ENCODE measurements at regions not wholly inside any gene's neighbourhood (a gene's known extent, or its start where the extent isn't known, plus 50 kb on each side); places are given as distances from the start of the nearest gene placed in this dataset.

- Histone ChIP-seq H3K4me1 (ENCODE audit: control insufficient read depth in 4 of 4, insufficient read depth in 4 of 4, low read length in 3 of 4) (no peaks in the 10 kb centered on the region), H3K9ac (ENCODE audit: low read depth in 1 of 2, low read length in 2 of 2) (no peak overlapping the region), H3K27ac (ENCODE audit: low read depth in 1 of 2, low read length in 2 of 2) (no peak overlapping the region), H3K27me3 (ENCODE audit: control insufficient read depth in 4 of 4, insufficient read depth in 4 of 4, low read length in 3 of 4) (no peaks in the 10 kb centered on the region), H3K9me3 (ENCODE audit: control insufficient read depth in 4 of 4, low read length in 3 of 4) (peaks cover 0 to 2% (median 0%) of the 10 kb centered on the region in 4 donors), H3K4me3 (ENCODE audit: low read depth in 1 of 3, low read length in 3 of 3) (no peak overlapping the region), H3K36me3 (ENCODE audit: control insufficient read depth in 4 of 4, insufficient read depth in 3 of 4, low read depth in 1 of 4, low read length in 3 of 4) (no peaks in the 10 kb centered on the region)
- no peak for DNase-seq (ENCODE audit: low spot score)
- TF ChIP-seq MAX (IDR thresholded peaks at IDR 0.05) = no peak
- TF ChIP-seq CTCF (IDR thresholded peaks at IDR 0.05; ENCODE audit: low read depth, low read length, missing input control) = no peak
- TF ChIP-seq FOXA2 (IDR thresholded peaks at IDR 0.05) = no peak
- TF ChIP-seq ZBTB33 (IDR thresholded peaks at IDR 0.05) = no peak
- no peak for TF ChIP-seq RAD21 (IDR thresholded peaks at IDR 0.05)
- TF ChIP-seq SP1 (IDR thresholded peaks at IDR 0.05) = no peak
- TF ChIP-seq REST (IDR thresholded peaks at IDR 0.05) = no peak
- TF ChIP-seq NR2F2 (IDR thresholded peaks at IDR 0.05) = no peak
- no peak for TF ChIP-seq HNF4G (IDR thresholded peaks at IDR 0.05)
- TF ChIP-seq FOXA1 (IDR thresholded peaks at IDR 0.05) = no peak
- TF ChIP-seq HNF4A (conservative IDR thresholded peaks at IDR 0.05) = no peak
- TF ChIP-seq ATF3 (IDR thresholded peaks at IDR 0.05) = no peak
- TF ChIP-seq JUND (IDR thresholded peaks at IDR 0.05) = no peak
- no peak for TF ChIP-seq TAF1 (conservative IDR thresholded peaks at IDR 0.05)
- no peak for TF ChIP-seq GABPA (IDR thresholded peaks at IDR 0.05 in 1 of 2, conservative IDR thresholded peaks at IDR 0.05 in 1 of 2)
- TF ChIP-seq YY1 (IDR thresholded peaks at IDR 0.05) = no peak
- TF ChIP-seq RXRA (IDR thresholded peaks at IDR 0.05) = no peak
- TF ChIP-seq EGR1 (IDR thresholded peaks at IDR 0.05; ENCODE audit: low read depth in 2 of 2) = no peak
- WGBS = 76% methylated on average over 6 of the region's 6 CpGs
Measured at GRCh38 chr5:57550132-57550531, 67.5 kb upstream of the ACTBL2 start.

All from liver (tissue), 8 donors.